Transverse colon (tissue), 4 donors: ENCODE measurements at regions not wholly inside any gene's neighbourhood (a gene's known extent, or its start where the extent isn't known, plus 50 kb on each side); places are given as distances from the start of the nearest gene placed in this dataset.

ENCODE experiments used
- CTCF ChIP-seq, 5 experiments: fragments of 200-600 bp in 3 of 5; fragments of 450-650 bp in 2 of 5; sonication (generic) in 3 of 5; IDR thresholded peaks; 1 replicate in 2 of 5; 2 replicates in 3 of 5; pipeline ENCODE4 v1.5.1; 2016 to 2017; ENCODE audit warnings: antibody characterized with exemption in 5 of 5, inconsistent platforms in 3 of 5, mild to moderate bottlenecking in 2 of 5, moderate library complexity in 1 of 5
- EP300 ChIP-seq: sonication (generic); formaldehyde crosslinking; IDR thresholded peaks from one replicate; pipeline ENCODE4 v1.6.1; 2017; ENCODE audit warnings: antibody characterized with exemption, low read depth
- POLR2A ChIP-seq: fragments of 450-650 bp; IDR thresholded peaks from one replicate; pipeline ENCODE4 v1.6.1; 2016; ENCODE audit warnings: antibody characterized with exemption, mild to moderate bottlenecking, moderate library complexity
- POLR2AphosphoS5 ChIP-seq, 3 donors: sonication (generic); formaldehyde crosslinking; IDR thresholded peaks; one replicate each; pipeline ENCODE4 v1.6.1; 2016; ENCODE audit warnings: antibody characterized with exemption in 3 of 3

- no peak for TF ChIP-seq EP300
- no peak for TF ChIP-seq CTCF (IDR thresholded peaks at IDR 0.05)
- TF ChIP-seq POLR2A, result no peak
- TF ChIP-seq POLR2AphosphoS5 (IDR thresholded peaks at IDR 0.05), result no peak
These were observed 701.9 kb downstream of the EDEM1 start for GRCh38 chr3:5889374-5889773.
